Hepatic stellate cell (primary cell): ENCODE measurements at regions not wholly inside any gene's neighbourhood (a gene's known extent, or its start where the extent isn't known, plus 50 kb on each side); places are given as distances from the start of the nearest gene placed in this dataset.
"Not testable (repeated sequence)": the region's sequence is repeated elsewhere in the genome, so short reads cannot be mapped to it uniquely, and the experiment has no call there.

Experiments used
- DNase-seq: peaks from one replicate; pipeline ENCODE4 v3.0.0; 2011; ENCODE audit warnings: low spot score

- DNase-seq, result no peak
These were observed 863.3 kb downstream of the IGSF11 start for GRCh38 chr3:118171236-118171852.

GRCh38 chr3:118180853-118181252 lies 853.8 kb downstream of the IGSF11 start:
- DNase-seq, result no peak

GRCh38 chr3:118181274-118181673 lies 853.4 kb downstream of the IGSF11 start:
- no peak for DNase-seq

- DNase-seq, result no peak
These were observed 848.6 kb downstream of the IGSF11 start for GRCh38 chr3:118186051-118186450.

DNA sequence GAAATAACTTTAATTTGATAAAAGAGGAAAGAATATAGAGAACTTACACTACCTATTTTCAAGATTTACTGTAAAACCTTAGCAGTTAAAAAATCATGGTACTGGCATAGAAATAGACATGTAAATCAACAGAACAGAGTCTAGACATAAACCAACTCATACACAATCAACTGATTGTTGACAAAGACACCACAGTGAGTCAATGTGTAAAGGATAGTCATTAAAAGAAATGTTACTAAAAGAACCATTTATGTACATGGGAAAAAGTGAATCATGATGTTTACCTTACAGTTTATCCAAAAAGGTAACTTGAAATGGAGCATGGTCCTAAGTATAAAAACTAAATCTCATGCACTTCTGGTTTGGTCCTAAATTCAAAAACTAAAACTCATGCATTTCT lies 847.4 kb downstream of the IGSF11 start:
- no peak for DNase-seq

GRCh38 chr3:118196183-118196582 lies 838.5 kb downstream of the IGSF11 start:
- DNase-seq, result no peak

- no peak for DNase-seq
These were observed 835.6 kb downstream of the IGSF11 start for GRCh38 chr3:118199044-118199443.

- no peak for DNase-seq
These were observed 830.5 kb downstream of the IGSF11 start for GRCh38 chr3:118204052-118204656.

GRCh38 chr3:118207271-118207670 lies 827.4 kb downstream of the IGSF11 start:
- DNase-seq, result no peak

GRCh38 chr3:118208642-118209041 lies 826.0 kb downstream of the IGSF11 start:
- no peak for DNase-seq

GRCh38 chr3:118213892-118214291 lies 820.8 kb downstream of the IGSF11 start:
- no peak for DNase-seq

- no peak for DNase-seq
These were observed 808.4 kb downstream of the IGSF11 start for GRCh38 chr3:118226206-118226605.

GRCh38 chr3:118227191-118227590 lies 807.5 kb downstream of the IGSF11 start:
- DNase-seq, result no peak

GRCh38 chr3:118228151-118228550 lies 806.5 kb downstream of the IGSF11 start:
- DNase-seq, result no peak

DNA sequence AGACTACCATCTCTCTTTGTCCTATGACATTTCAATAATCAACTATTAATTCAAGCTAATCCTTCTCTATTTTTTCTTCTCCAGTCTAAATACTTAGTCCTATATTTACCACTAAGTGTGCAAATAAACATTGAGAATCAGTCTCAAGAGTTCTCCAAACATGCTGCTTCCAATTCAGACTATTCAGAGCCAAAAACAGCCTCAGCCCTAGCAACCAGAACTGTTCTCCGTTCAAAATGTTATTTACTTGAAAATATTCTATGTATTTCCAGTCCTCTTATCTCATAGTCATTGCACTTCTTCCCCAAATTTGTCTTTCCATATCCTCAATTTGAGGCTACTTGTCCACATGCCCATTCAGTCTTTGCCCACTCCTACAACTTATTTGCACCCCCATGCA lies 805.5 kb downstream of the IGSF11 start:
- no peak for DNase-seq

DNA sequence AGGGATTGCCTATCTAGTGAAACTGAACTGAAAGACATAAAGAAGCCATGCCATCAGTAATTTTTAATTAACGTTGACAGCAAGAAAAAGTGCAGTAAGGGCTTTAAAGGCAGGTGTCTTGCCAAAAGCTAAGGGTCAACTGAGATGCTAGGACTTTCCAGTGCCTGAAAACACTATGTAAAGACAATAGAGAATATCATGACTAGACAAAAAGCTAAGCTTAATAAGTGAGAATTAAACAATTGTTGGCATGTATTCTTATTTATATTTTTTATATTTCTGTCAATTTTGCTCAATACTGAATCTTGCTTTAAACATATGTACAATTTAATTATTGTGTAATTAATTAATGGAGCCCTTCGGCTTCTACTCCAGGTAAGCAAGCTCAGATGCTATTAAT lies 803.1 kb downstream of the IGSF11 start:
- DNase-seq, result no peak

DNA sequence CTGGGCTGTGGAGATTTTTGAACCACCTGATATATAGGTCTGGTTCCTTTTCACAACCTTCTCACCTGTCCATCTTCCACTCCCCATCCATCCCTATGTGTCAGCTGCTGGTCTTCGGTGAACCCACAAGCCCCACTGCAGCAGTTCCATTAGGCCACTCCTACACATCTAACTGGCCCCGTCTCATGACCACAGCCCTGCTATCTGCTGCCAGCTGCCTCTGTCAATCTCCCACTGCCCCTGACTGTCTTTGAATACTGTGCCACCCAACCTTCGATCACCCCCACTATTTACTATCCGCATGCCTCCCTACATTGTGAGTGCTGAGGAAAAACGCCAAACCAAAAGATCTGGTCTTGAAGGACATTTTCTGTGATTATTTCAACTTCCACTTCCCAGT lies 795.4 kb downstream of the IGSF11 start:
- DNase-seq, result no peak

- DNase-seq, result no peak
These were observed 789.9 kb downstream of the IGSF11 start for GRCh38 chr3:118244761-118245160.

DNA sequence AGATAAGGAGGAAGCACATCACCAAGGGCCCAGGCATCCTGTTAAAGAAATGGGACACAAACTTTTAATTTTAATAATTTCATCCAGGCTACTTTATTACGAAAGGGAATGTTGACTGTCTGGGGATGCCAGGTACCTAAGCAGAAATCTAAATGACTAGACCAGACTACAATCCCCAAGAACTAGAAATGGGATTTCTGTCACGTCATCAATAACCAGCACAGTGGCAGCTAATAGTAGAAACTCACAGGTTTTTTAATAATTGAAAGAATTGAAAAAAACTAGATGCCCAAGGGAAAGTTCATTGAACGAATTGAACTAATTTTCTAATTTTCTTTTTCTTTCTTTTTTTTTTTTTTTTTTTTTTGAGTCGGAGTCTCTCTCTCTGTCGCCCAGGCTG lies 789.3 kb downstream of the IGSF11 start:
- DNase-seq, result no peak

- not testable (repeated sequence) for DNase-seq
These were observed 775.8 kb downstream of the IGSF11 start for GRCh38 chr3:118258850-118259249.

GRCh38 chr3:118262800-118263402 lies 771.7 kb downstream of the IGSF11 start:
- no peak for DNase-seq

- DNase-seq, result no peak
These were observed 767.1 kb downstream of the IGSF11 start for GRCh38 chr3:118267588-118267987.

- DNase-seq, result no peak
These were observed 765.0 kb downstream of the IGSF11 start for GRCh38 chr3:118269537-118270125.
